Loucy (cell line): ENCODE measurements at regions not wholly inside any gene's neighbourhood (a gene's known extent, or its start where the extent isn't known, plus 50 kb on each side); places are given as distances from the start of the nearest gene placed in this dataset.

Experiments used
- H2AFZ ChIP-seq: fragments of 200-600 bp; sonication (generic); 2 replicates; pipeline ENCODE4 v1.6.0; 2016; ENCODE audit warnings: antibody characterized with exemption, mild to moderate bottlenecking, low read length, moderate library complexity
- H3F3A ChIP-seq: fragments of 200-600 bp; 2 replicates; pipeline ENCODE4 v1.6.0; 2016; ENCODE audit warnings: antibody characterized with exemption, low read depth, mild to moderate bottlenecking
- H3K27me3 ChIP-seq: fragments of 200-600 bp; sonication (generic); 2 replicates; pipeline ENCODE4 v1.6.1; 2014; ENCODE audit warnings: low read length, mild to moderate bottlenecking; ENCODE audit not compliant: insufficient read depth, poor library complexity, severe bottlenecking
- H3K36me3 ChIP-seq: fragments of 200-600 bp; sonication (generic); 2 replicates; pipeline ENCODE4 v1.6.1; 2016; ENCODE audit warnings: low read length; ENCODE audit not compliant: insufficient read depth
- H3K4me1 ChIP-seq: fragments of 200-600 bp; sonication (generic); 2 replicates; pipeline ENCODE4 v1.5.1; 2014; ENCODE audit warnings: low read length, mild to moderate bottlenecking; ENCODE audit not compliant: insufficient read depth, poor library complexity, severe bottlenecking
- H3K4me2 ChIP-seq: fragments of 200-600 bp; sonication (generic); 2 replicates; pipeline ENCODE4 v1.6.0; 2014; ENCODE audit warnings: antibody characterized with exemption, low read length, low read depth, mild to moderate bottlenecking; ENCODE audit not compliant: poor library complexity, severe bottlenecking
- H3K4me3 ChIP-seq: fragments of 200-600 bp; sonication (generic); 2 replicates; pipeline ENCODE4 v1.5.1; 2014; ENCODE audit warnings: low read length, mild to moderate bottlenecking, mixed read lengths; ENCODE audit not compliant: poor library complexity, severe bottlenecking
- H3K79me2 ChIP-seq: fragments of 200-600 bp; sonication (generic); 2 replicates; pipeline ENCODE4 v1.6.1; 2014; ENCODE audit warnings: low read length; ENCODE audit not compliant: insufficient read depth
- H3K9ac ChIP-seq: fragments of 200-600 bp; sonication (generic); 2 replicates; pipeline ENCODE4 v1.6.0; 2014; ENCODE audit warnings: mild to moderate bottlenecking, low read depth, low read length, moderate library complexity; ENCODE audit not compliant: poor library complexity, severe bottlenecking
- H3K9me2 ChIP-seq: fragments of 200-600 bp; sonication (generic); replicated peaks from 2 replicates; pipeline ENCODE4 v1.6.1; 2016; ENCODE audit warnings: low read depth, low read length, mixed read lengths
- H3K9me3 ChIP-seq: fragments of 200-600 bp; sonication (generic); 2 replicates; pipeline ENCODE4 v1.6.1; 2014; ENCODE audit warnings: mild to moderate bottlenecking, antibody characterized with exemption, low read length, low read depth; ENCODE audit not compliant: insufficient read depth
- H4K20me1 ChIP-seq: fragments of 200-600 bp; sonication (generic); 2 replicates; pipeline ENCODE4 v1.6.0; 2014; ENCODE audit warnings: antibody characterized with exemption, low read length, mild to moderate bottlenecking; ENCODE audit not compliant: insufficient read depth, poor library complexity, severe bottlenecking
- EZH2phosphoT487 ChIP-seq: fragments of 200-600 bp; IDR thresholded peaks from 2 replicates; pipeline ENCODE4 v1.6.1; 2018; ENCODE audit warnings: antibody characterized with exemption, mild to moderate bottlenecking, moderate library complexity, borderline replicate concordance
- TF ChIP-seq, protein P1 (sequence below): fragments of 200-600 bp; sonication (generic); conservative IDR thresholded peaks from 2 replicates; pipeline ENCODE4 v1.5.1; 2014; ENCODE audit warnings: mild to moderate bottlenecking, antibody characterized with exemption, low read length

- H3K4me2 ChIP-seq = no peak overlapping the region
- no peaks in the 10 kb centered on the region for H4K20me1 ChIP-seq
- no peaks in the 10 kb centered on the region for H3K36me3 ChIP-seq
- no peaks in the 10 kb centered on the region for H3K4me1 ChIP-seq
- H3F3A ChIP-seq = no peaks in the 10 kb centered on the region
- no peak overlapping the region for H3K9ac ChIP-seq
- no peaks in the 10 kb centered on the region for H3K27me3 ChIP-seq
- TF ChIP-seq, protein P1, sequence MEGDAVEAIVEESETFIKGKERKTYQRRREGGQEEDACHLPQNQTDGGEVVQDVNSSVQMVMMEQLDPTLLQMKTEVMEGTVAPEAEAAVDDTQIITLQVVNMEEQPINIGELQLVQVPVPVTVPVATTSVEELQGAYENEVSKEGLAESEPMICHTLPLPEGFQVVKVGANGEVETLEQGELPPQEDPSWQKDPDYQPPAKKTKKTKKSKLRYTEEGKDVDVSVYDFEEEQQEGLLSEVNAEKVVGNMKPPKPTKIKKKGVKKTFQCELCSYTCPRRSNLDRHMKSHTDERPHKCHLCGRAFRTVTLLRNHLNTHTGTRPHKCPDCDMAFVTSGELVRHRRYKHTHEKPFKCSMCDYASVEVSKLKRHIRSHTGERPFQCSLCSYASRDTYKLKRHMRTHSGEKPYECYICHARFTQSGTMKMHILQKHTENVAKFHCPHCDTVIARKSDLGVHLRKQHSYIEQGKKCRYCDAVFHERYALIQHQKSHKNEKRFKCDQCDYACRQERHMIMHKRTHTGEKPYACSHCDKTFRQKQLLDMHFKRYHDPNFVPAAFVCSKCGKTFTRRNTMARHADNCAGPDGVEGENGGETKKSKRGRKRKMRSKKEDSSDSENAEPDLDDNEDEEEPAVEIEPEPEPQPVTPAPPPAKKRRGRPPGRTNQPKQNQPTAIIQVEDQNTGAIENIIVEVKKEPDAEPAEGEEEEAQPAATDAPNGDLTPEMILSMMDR = no peak
- TF ChIP-seq EZH2phosphoT487 = no peak
- H3K4me3 ChIP-seq = no peak overlapping the region
- H2AFZ ChIP-seq = no peak overlapping the region
- H3K9me3 ChIP-seq = no peaks in the 10 kb centered on the region
- H3K79me2 ChIP-seq = no peaks in the 10 kb centered on the region
- no peaks in the 10 kb centered on the region for H3K9me2 ChIP-seq
Measured at GRCh38 chr4:30181918-30182317, 538.3 kb upstream of the PCDH7 start.

GRCh38 chr4:30182786-30183185 lies 537.4 kb upstream of the PCDH7 start:
- Histone ChIP-seq H3F3A (no peaks in the 10 kb centered on the region), H3K4me3 (no peak overlapping the region), H2AFZ (no peak overlapping the region), H3K4me1 (no peaks in the 10 kb centered on the region), H3K36me3 (no peaks in the 10 kb centered on the region), H3K9me2 (no peaks in the 10 kb centered on the region), H3K27me3 (no peaks in the 10 kb centered on the region), H3K9ac (no peak overlapping the region), H3K4me2 (no peak overlapping the region), H3K79me2 (no peaks in the 10 kb centered on the region), H3K9me3 (no peaks in the 10 kb centered on the region), H4K20me1 (no peaks in the 10 kb centered on the region)
- no peak for TF ChIP-seq EZH2phosphoT487

DNA sequence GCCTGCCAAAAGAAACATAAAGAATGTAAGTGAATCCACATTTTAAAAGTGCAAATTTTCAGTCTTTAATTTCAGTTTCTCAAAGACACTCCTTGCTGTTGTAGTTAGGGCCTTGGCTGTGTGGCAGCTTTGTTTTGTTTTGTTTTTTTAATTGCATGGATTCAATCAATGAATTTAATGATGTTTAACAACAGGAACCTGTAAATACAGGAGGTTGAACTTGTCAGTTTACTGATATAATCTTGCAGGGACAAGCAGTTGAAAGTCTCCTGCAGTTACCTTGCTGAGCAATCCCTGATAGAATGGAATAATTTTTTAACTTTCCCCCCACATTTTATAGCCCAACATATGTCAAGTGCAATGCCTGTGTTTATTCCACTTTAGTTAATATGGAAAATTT lies 528.3 kb upstream of the PCDH7 start:
- Histone ChIP-seq H3K9me2 (no peaks in the 10 kb centered on the region), H3K4me3 (no peak overlapping the region), H3K9ac (no peak overlapping the region), H3F3A (no peaks in the 10 kb centered on the region), H3K9me3 (no peaks in the 10 kb centered on the region), H3K79me2 (no peaks in the 10 kb centered on the region), H2AFZ (no peak overlapping the region), H4K20me1 (no peaks in the 10 kb centered on the region), H3K4me1 (no peaks in the 10 kb centered on the region), H3K36me3 (no peaks in the 10 kb centered on the region), H3K4me2 (no peak overlapping the region), H3K27me3 (no peaks in the 10 kb centered on the region)
- TF ChIP-seq, protein P1 = no peak

- H3K9me3 ChIP-seq = no peaks in the 10 kb centered on the region; the same call in 1 of the 2 replicates
- H3K36me3 ChIP-seq = no peaks in the 10 kb centered on the region
- H4K20me1 ChIP-seq = no peaks in the 10 kb centered on the region
- H3K4me1 ChIP-seq = no peaks in the 10 kb centered on the region
- no peak for TF ChIP-seq EZH2phosphoT487
- TF ChIP-seq, protein P1 = no peak
- no peaks in the 10 kb centered on the region for H3K79me2 ChIP-seq
- no peaks in the 10 kb centered on the region for H3F3A ChIP-seq
- no peak overlapping the region for H3K9ac ChIP-seq
- no peak overlapping the region for H3K4me2 ChIP-seq
- no peaks in the 10 kb centered on the region for H3K9me2 ChIP-seq
- H2AFZ ChIP-seq = no peak overlapping the region
- H3K27me3 ChIP-seq = no peaks in the 10 kb centered on the region
- no peak overlapping the region for H3K4me3 ChIP-seq
Measured at GRCh38 chr4:30207389-30207788, 512.8 kb upstream of the PCDH7 start.
